HG03520 (cell line): ENCODE measurements at regions not wholly inside any gene's neighbourhood (a gene's known extent, or its start where the extent isn't known, plus 50 kb on each side); places are given as distances from the start of the nearest gene placed in this dataset.
"Not testable (repeated sequence)": the region's sequence is repeated elsewhere in the genome, so short reads cannot be mapped to it uniquely, and the experiment has no call there.

Source experiments
- ATAC-seq: cut with Tn5 transposase; IDR thresholded peaks from one replicate; pipeline ENCODE4 v1.9.1; 2021; ENCODE audit warnings: mild to moderate bottlenecking, moderate library complexity; ENCODE audit not compliant: unreplicated experiment

GRCh38 chr12:114815026-114815795 is 131.2 kb upstream of the TBX3 start:
- ATAC-seq = no peak

GRCh38 chr12:114812858-114813761 is 129.1 kb upstream of the TBX3 start:
- ATAC-seq = no peak

- ATAC-seq = no peak
Observed at GRCh38 chr12:114812384-114812783, 128.4 kb upstream of the TBX3 start.

GRCh38 chr12:114809097-114809496 is 125.1 kb upstream of the TBX3 start:
- ATAC-seq = no peak

GRCh38 chr12:114801381-114801780 is 117.4 kb upstream of the TBX3 start:
- not testable (repeated sequence) for ATAC-seq

- not testable (repeated sequence) for ATAC-seq
Observed at GRCh38 chr12:114800566-114800965, 116.6 kb upstream of the TBX3 start.

- ATAC-seq = no peak
Observed at GRCh38 chr12:114799574-114800487, 115.9 kb upstream of the TBX3 start.

- no peak for ATAC-seq
Observed at GRCh38 chr12:114794049-114794558, 110.1 kb upstream of the TBX3 start.

- ATAC-seq = no peak
Observed at GRCh38 chr12:114790276-114790675, 106.3 kb upstream of the TBX3 start.

- no peak for ATAC-seq
Observed at GRCh38 chr12:114789821-114790220, 105.8 kb upstream of the TBX3 start.

- no peak for ATAC-seq
Observed at GRCh38 chr12:114789276-114789675, 105.3 kb upstream of the TBX3 start.

GRCh38 chr12:114784526-114784925 is 100.6 kb upstream of the TBX3 start:
- ATAC-seq = no peak

- ATAC-seq = no peak
Observed at GRCh38 chr12:114783089-114783618, 99.2 kb upstream of the TBX3 start.

GRCh38 chr12:114780746-114781399 is 96.9 kb upstream of the TBX3 start:
- no peak for ATAC-seq

GRCh38 chr12:114779647-114780046 is 95.7 kb upstream of the TBX3 start:
- ATAC-seq = no peak

GRCh38 chr12:114779186-114779585 is 95.2 kb upstream of the TBX3 start:
- no peak for ATAC-seq

GRCh38 chr12:114776731-114777442 is 92.9 kb upstream of the TBX3 start:
- ATAC-seq = no peak

- ATAC-seq = no peak
Observed at GRCh38 chr12:114774699-114775098, 90.7 kb upstream of the TBX3 start.

- no peak for ATAC-seq
Observed at GRCh38 chr12:114774197-114774596, 90.2 kb upstream of the TBX3 start.
